HG03039 (cell line): ENCODE measurements at regions not wholly inside any gene's neighbourhood (a gene's known extent, or its start where the extent isn't known, plus 50 kb on each side); places are given as distances from the start of the nearest gene placed in this dataset.
A peak's percentile ranks its signal among the peaks of the same experiment; 100 is the strongest.

Source experiments
- ATAC-seq: cut with Tn5 transposase; IDR thresholded peaks from one replicate; pipeline ENCODE4 v1.9.1; 2021; ENCODE audit warnings: mild to moderate bottlenecking, moderate library complexity; ENCODE audit not compliant: unreplicated experiment

GRCh38 chr5:109917154-109917546 is 227.4 kb downstream of the MAN2A1 start:
- no peak for ATAC-seq

GRCh38 chr5:109917966-109918365 is 228.2 kb downstream of the MAN2A1 start:
- no peak for ATAC-seq

GRCh38 chr5:109920736-109921135 is 231.0 kb downstream of the MAN2A1 start:
- ATAC-seq: no peak

GRCh38 chr5:109921735-109922380 is 232.1 kb downstream of the MAN2A1 start:
- no peak for ATAC-seq

- ATAC-seq: no peak
These were observed 232.8 kb downstream of the MAN2A1 start for GRCh38 chr5:109922381-109922995.

- ATAC-seq: no peak
These were observed 233.5 kb downstream of the MAN2A1 start for GRCh38 chr5:109923205-109923604.

GRCh38 chr5:109924237-109925107 is 234.7 kb downstream of the MAN2A1 start:
- ATAC-seq: no peak

- ATAC-seq: no peak
These were observed 237.9 kb downstream of the MAN2A1 start for GRCh38 chr5:109927639-109928038.

GRCh38 chr5:109928046-109928445 is 238.3 kb downstream of the MAN2A1 start:
- no peak for ATAC-seq

- ATAC-seq: no peak
These were observed 239.1 kb downstream of the MAN2A1 start for GRCh38 chr5:109928811-109929210.

GRCh38 chr5:109929376-109929775 is 239.6 kb downstream of the MAN2A1 start:
- ATAC-seq: no peak

GRCh38 chr5:109929911-109930310 is 240.2 kb downstream of the MAN2A1 start:
- ATAC-seq: no peak

- no peak for ATAC-seq
These were observed 241.5 kb downstream of the MAN2A1 start for GRCh38 chr5:109931049-109931780.

GRCh38 chr5:109935833-109936490 is 246.2 kb downstream of the MAN2A1 start:
- ATAC-seq: no peak

- ATAC-seq: peak; percentile 91
These were observed 247.3 kb downstream of the MAN2A1 start for GRCh38 chr5:109936996-109937395.

- no peak for ATAC-seq
These were observed 248.2 kb downstream of the MAN2A1 start for GRCh38 chr5:109937951-109938350.

- ATAC-seq: no peak
These were observed 248.7 kb downstream of the MAN2A1 start for GRCh38 chr5:109938453-109938852.

- no peak for ATAC-seq
These were observed 249.5 kb downstream of the MAN2A1 start for GRCh38 chr5:109939116-109939682.

GRCh38 chr5:109942646-109943045 is 252.9 kb downstream of the MAN2A1 start:
- ATAC-seq: no peak

GRCh38 chr5:109943701-109944235 is 254.0 kb downstream of the MAN2A1 start:
- no peak for ATAC-seq
